Nephron progenitor cell (in vitro differentiated cells): ENCODE measurements at regions not wholly inside any gene's neighbourhood (a gene's known extent, or its start where the extent isn't known, plus 50 kb on each side); places are given as distances from the start of the nearest gene placed in this dataset.

Experiments used
- DNase-seq: peaks from one replicate; pipeline ENCODE4 v3.0.0; 2021
- H3K27ac Mint-ChIP-seq: 2 replicates; pipeline ENCODE4 v1.8.0; 2021; ENCODE audit warnings: mild to moderate bottlenecking, moderate library complexity, mixed read lengths
- H3K27me3 Mint-ChIP-seq: 2 replicates; pipeline ENCODE4 v1.8.0; 2021; ENCODE audit warnings: mild to moderate bottlenecking, low read depth, mixed read lengths; ENCODE audit not compliant: poor library complexity
- H3K36me3 Mint-ChIP-seq: 2 replicates; pipeline ENCODE4 v1.8.0; 2021; ENCODE audit warnings: low read depth, mixed read lengths
- H3K4me1 Mint-ChIP-seq: 2 replicates; pipeline ENCODE4 v1.8.0; 2021; ENCODE audit warnings: mixed read lengths
- H3K4me3 Mint-ChIP-seq: 2 replicates; pipeline ENCODE4 v1.8.0; 2021; ENCODE audit warnings: mild to moderate bottlenecking, moderate library complexity, mixed read lengths
- H3K9me3 Mint-ChIP-seq: 2 replicates; pipeline ENCODE4 v1.8.0; 2021; ENCODE audit warnings: mild to moderate bottlenecking, moderate library complexity, mixed read lengths
- CTCF ChIP-seq: fragments of 200-600 bp; sonication (generic); IDR thresholded peaks from 2 replicates; pipeline ENCODE4 v1.5.0; 2021; ENCODE audit warnings: antibody characterized with exemption

- Mint-ChIP-seq H3K27ac (no peak overlapping the region), H3K4me3 (no peak overlapping the region), H3K27me3 (peaks cover 25% of the 10 kb centered on the region), H3K36me3 (no peaks in the 10 kb centered on the region), H3K4me1 (no peaks in the 10 kb centered on the region), H3K9me3 (peaks cover 18% of the 10 kb centered on the region)
- peak; percentile 86 for TF ChIP-seq CTCF
- peak; percentile 78 for DNase-seq
Observed at GRCh38 chr7:131859147-131859821, 302.9 kb upstream of the PODXL start.

- DNase-seq, result no peak
- H3K27me3 Mint-ChIP-seq, result peaks cover 21% of the 10 kb centered on the region
- H3K27ac Mint-ChIP-seq, result no peak overlapping the region
- H3K9me3 Mint-ChIP-seq, result peaks cover 24% of the 10 kb centered on the region
- H3K4me1 Mint-ChIP-seq, result no peaks in the 10 kb centered on the region
- no peaks in the 10 kb centered on the region for H3K36me3 Mint-ChIP-seq
- H3K4me3 Mint-ChIP-seq, result no peak overlapping the region
- no peak for TF ChIP-seq CTCF
Observed at GRCh38 chr7:131858611-131859010, 302.2 kb upstream of the PODXL start.

GRCh38 chr7:131849472-131849871 lies 293.0 kb upstream of the PODXL start:
- peaks cover 8% of the 10 kb centered on the region for H3K9me3 Mint-ChIP-seq
- DNase-seq, result no peak

GRCh38 chr7:131848033-131848432 lies 291.6 kb upstream of the PODXL start:
- TF ChIP-seq CTCF, result no peak
- Mint-ChIP-seq H3K27ac (no peak overlapping the region), H3K9me3 (no peaks in the 10 kb centered on the region), H3K27me3 (peaks cover 26% of the 10 kb centered on the region), H3K36me3 (no peaks in the 10 kb centered on the region), H3K4me3 (no peak overlapping the region), H3K4me1 (peaks cover 25% of the 10 kb centered on the region)
- DNase-seq, result no peak

More at GRCh38 chr7:131849472-131849871, 293.0 kb upstream of the PODXL start:
- no peak overlapping the region for H3K4me3 Mint-ChIP-seq
- peaks cover 11% of the 10 kb centered on the region for H3K4me1 Mint-ChIP-seq
- H3K27me3 Mint-ChIP-seq, result peaks cover 21% of the 10 kb centered on the region
- no peak overlapping the region for H3K27ac Mint-ChIP-seq
- no peak for TF ChIP-seq CTCF
- no peaks in the 10 kb centered on the region for H3K36me3 Mint-ChIP-seq

GRCh38 chr7:131845573-131846314 lies 289.3 kb upstream of the PODXL start:
- peaks cover 38% of the 10 kb centered on the region for H3K27me3 Mint-ChIP-seq
- peaks cover 26% of the 10 kb centered on the region for H3K4me1 Mint-ChIP-seq
- no peaks in the 10 kb centered on the region for H3K36me3 Mint-ChIP-seq
- no peak for TF ChIP-seq CTCF
- no peak for DNase-seq
- H3K9me3 Mint-ChIP-seq, result no peaks in the 10 kb centered on the region
- H3K4me3 Mint-ChIP-seq, result no peak overlapping the region
- no peak overlapping the region for H3K27ac Mint-ChIP-seq
